C4-2B (cell line): ENCODE measurements at regions not wholly inside any gene's neighbourhood (a gene's known extent, or its start where the extent isn't known, plus 50 kb on each side); places are given as distances from the start of the nearest gene placed in this dataset.
"Not testable (repeated sequence)": the region's sequence is repeated elsewhere in the genome, so short reads cannot be mapped to it uniquely, and the experiment has no call there.

Source experiments
- H3K27ac ChIP-seq: fragments of 450-650 bp; 2 replicates; pipeline ENCODE4 v1.5.1; 2017
- CTCF ChIP-seq: fragments of 450-650 bp; conservative IDR thresholded peaks from 2 replicates; pipeline ENCODE4 v1.5.1; 2017; ENCODE audit warnings: mild to moderate bottlenecking
- ZFX ChIP-seq: fragments of 450-650 bp; IDR thresholded peaks from 2 replicates; pipeline ENCODE4 v1.6.1; 2017

GRCh38 chr6:115747719-115748118, 313.0 kb downstream of the FRK start:
- TF ChIP-seq ZFX = no peak
- no peak for TF ChIP-seq CTCF
- H3K27ac ChIP-seq = no peak overlapping the region

GRCh38 chr6:115746583-115746982, 314.1 kb downstream of the FRK start:
- H3K27ac ChIP-seq = not testable (repeated sequence)

- no peak overlapping the region for H3K27ac ChIP-seq
- TF ChIP-seq ZFX (no peak), CTCF (no peak)
These were observed 319.8 kb downstream of the FRK start for GRCh38 chr6:115740907-115741306.

GRCh38 chr6:115735610-115736009, 325.1 kb downstream of the FRK start:
- TF ChIP-seq CTCF = no peak
- TF ChIP-seq ZFX = no peak
- H3K27ac ChIP-seq = no peak overlapping the region

- no peak for TF ChIP-seq ZFX
- no peak for TF ChIP-seq CTCF
- H3K27ac ChIP-seq = no peak overlapping the region
These were observed 327.3 kb downstream of the FRK start for GRCh38 chr6:115733426-115733825.

- no peak for TF ChIP-seq CTCF
- H3K27ac ChIP-seq = no peak overlapping the region
These were observed 331.7 kb downstream of the FRK start for GRCh38 chr6:115729036-115729435.

GRCh38 chr6:115728171-115728570, 332.5 kb downstream of the FRK start:
- H3K27ac ChIP-seq = no peak overlapping the region
- TF ChIP-seq CTCF = no peak
- TF ChIP-seq ZFX = no peak

GRCh38 chr6:115721564-115721963, 339.1 kb downstream of the FRK start:
- no peak for TF ChIP-seq ZFX
- no peak overlapping the region for H3K27ac ChIP-seq

GRCh38 chr6:115720900-115721299, 339.8 kb downstream of the FRK start:
- no peak for TF ChIP-seq CTCF
- TF ChIP-seq ZFX = no peak
- H3K27ac ChIP-seq = no peak overlapping the region
